ENCODE measurements at regions not wholly inside any gene's neighbourhood (a gene's known extent, or its start where the extent isn't known, plus 50 kb on each side); places are given as distances from the start of the nearest gene placed in this dataset.

- Mint-ChIP-seq H3K4me3 (no peak overlapping the region), H3K4me1 (ENCODE audit: low read depth) (no peaks in the 10 kb centered on the region), H3K27me3 (peaks cover 29% of the 10 kb centered on the region), H3K27ac (no peak overlapping the region), H3K9me3 (no peaks in the 10 kb centered on the region), H3K36me3 (ENCODE audit: low read depth) (no peaks in the 10 kb centered on the region)
- no peaks in the 10 kb centered on the region for H3K36me3 ChIP-seq (ENCODE audit: insufficient read depth, low read length)
- ChIA-PET POLR2A (no interaction called here), CTCF (no interaction called here)
- no peak overlapping the region for H3K4me3 ChIP-seq (ENCODE audit: low read length)
- ATAC-seq (ENCODE audit: poor library complexity) (no peak), DNase-seq (no peak)
- H3K4me1 ChIP-seq (ENCODE audit: insufficient read depth, low read length): no peaks in the 10 kb centered on the region
- H3K27me3 ChIP-seq (ENCODE audit: control insufficient read depth in 1 of 2, insufficient read depth in 2 of 2, low read length in 2 of 2): peaks cover 0 to 3% of the 10 kb centered on the region in 2 experiments
- TF ChIP-seq, protein P1, sequence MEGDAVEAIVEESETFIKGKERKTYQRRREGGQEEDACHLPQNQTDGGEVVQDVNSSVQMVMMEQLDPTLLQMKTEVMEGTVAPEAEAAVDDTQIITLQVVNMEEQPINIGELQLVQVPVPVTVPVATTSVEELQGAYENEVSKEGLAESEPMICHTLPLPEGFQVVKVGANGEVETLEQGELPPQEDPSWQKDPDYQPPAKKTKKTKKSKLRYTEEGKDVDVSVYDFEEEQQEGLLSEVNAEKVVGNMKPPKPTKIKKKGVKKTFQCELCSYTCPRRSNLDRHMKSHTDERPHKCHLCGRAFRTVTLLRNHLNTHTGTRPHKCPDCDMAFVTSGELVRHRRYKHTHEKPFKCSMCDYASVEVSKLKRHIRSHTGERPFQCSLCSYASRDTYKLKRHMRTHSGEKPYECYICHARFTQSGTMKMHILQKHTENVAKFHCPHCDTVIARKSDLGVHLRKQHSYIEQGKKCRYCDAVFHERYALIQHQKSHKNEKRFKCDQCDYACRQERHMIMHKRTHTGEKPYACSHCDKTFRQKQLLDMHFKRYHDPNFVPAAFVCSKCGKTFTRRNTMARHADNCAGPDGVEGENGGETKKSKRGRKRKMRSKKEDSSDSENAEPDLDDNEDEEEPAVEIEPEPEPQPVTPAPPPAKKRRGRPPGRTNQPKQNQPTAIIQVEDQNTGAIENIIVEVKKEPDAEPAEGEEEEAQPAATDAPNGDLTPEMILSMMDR (IDR thresholded peaks at IDR 0.05): no peak
- intact Hi-C loops (cut with DNase I, micrococcal nuclease): no loop called here
- peaks cover 0 to 10% of the 10 kb centered on the region in 2 experiments for H3K9me3 ChIP-seq (ENCODE audit: control insufficient read depth in 1 of 2, insufficient read depth in 1 of 2, low read length in 2 of 2)
- no peak overlapping the region for H3K27ac ChIP-seq (ENCODE audit: low read depth in 1 of 2, low read length in 2 of 2)
Measured at GRCh38 chr16:54402270-54402669, 115.7 kb upstream of the IRX3 start.

- ChIA-PET POLR2A (no interaction called here), CTCF (interaction anchor here (1.1 kb wide), 1 partner anchor 11 kb away, joined by 3 read pairs; no protein-coding TSS in a partner anchor)
- Histone ChIP-seq H3K9me3 (ENCODE audit: control insufficient read depth in 1 of 2, insufficient read depth in 1 of 2, low read length in 2 of 2) (peaks cover 0 to 9% of the 10 kb centered on the region in 2 experiments), H3K4me3 (ENCODE audit: low read length) (no peak overlapping the region), H3K27ac (ENCODE audit: low read depth in 1 of 2, low read length in 2 of 2) (no peak overlapping the region), H3K36me3 (ENCODE audit: insufficient read depth, low read length) (no peaks in the 10 kb centered on the region), H3K4me1 (ENCODE audit: insufficient read depth, low read length) (no peaks in the 10 kb centered on the region), H3K27me3 (ENCODE audit: control insufficient read depth in 1 of 2, insufficient read depth in 2 of 2, low read length in 2 of 2) (peaks cover 0 to 3% of the 10 kb centered on the region in 2 experiments)
- intact Hi-C loops (cut with DNase I, micrococcal nuclease): no loop called here
- DNase-seq (no peak), ATAC-seq (ENCODE audit: poor library complexity) (no peak)
- Mint-ChIP-seq H3K27ac (no peak overlapping the region), H3K4me3 (no peak overlapping the region), H3K27me3 (peaks cover 40% of the 10 kb centered on the region), H3K36me3 (ENCODE audit: low read depth) (no peaks in the 10 kb centered on the region), H3K4me1 (ENCODE audit: low read depth) (no peaks in the 10 kb centered on the region), H3K9me3 (peaks cover 6% of the 10 kb centered on the region)
- TF ChIP-seq, protein P1 (IDR thresholded peaks at IDR 0.05): no peak
Measured at GRCh38 chr16:54400261-54400660, 113.7 kb upstream of the IRX3 start.

DNA sequence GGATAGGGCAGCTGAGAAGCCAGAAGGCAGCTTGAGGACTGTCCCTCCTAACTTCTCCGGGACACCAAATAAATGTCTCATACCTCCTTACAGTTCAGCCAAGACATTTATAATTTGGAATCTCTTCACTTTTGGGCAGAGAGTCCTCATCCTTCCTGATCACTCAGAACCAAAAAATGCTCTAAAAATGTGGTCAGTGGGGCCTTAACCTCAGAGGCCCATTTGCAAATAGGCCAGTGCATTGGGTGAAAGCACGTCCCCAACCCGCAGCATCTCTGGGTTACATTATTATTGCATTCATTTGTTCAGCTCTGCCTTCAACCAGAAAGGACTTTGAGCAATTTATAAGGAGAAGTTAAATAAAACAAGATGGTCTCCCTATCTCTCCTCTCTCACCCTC lies 112.4 kb upstream of the IRX3 start:
- H3K36me3 ChIP-seq (ENCODE audit: insufficient read depth, low read length): no peaks in the 10 kb centered on the region
- intact Hi-C loops (cut with DNase I, micrococcal nuclease): no loop called here
- no peak overlapping the region for H3K4me3 Mint-ChIP-seq
- TF ChIP-seq, protein P1 (IDR thresholded peaks at IDR 0.05): no peak
- ATAC-seq (ENCODE audit: poor library complexity): no peak
- peaks cover 44% of the 10 kb centered on the region for H3K27me3 Mint-ChIP-seq
- H3K4me1 ChIP-seq (ENCODE audit: insufficient read depth, low read length): no peaks in the 10 kb centered on the region
- no peaks in the 10 kb centered on the region for H3K36me3 Mint-ChIP-seq (ENCODE audit: low read depth)
- H3K9me3 Mint-ChIP-seq: peaks cover 6% of the 10 kb centered on the region
- peaks cover 0 to 9% of the 10 kb centered on the region in 2 experiments for H3K9me3 ChIP-seq (ENCODE audit: control insufficient read depth in 1 of 2, insufficient read depth in 1 of 2, low read length in 2 of 2)
- H3K4me1 Mint-ChIP-seq (ENCODE audit: low read depth): no peaks in the 10 kb centered on the region
- no peak overlapping the region for H3K27ac Mint-ChIP-seq
- H3K4me3 ChIP-seq (ENCODE audit: low read length): no peak overlapping the region
- peaks cover 0 to 3% of the 10 kb centered on the region in 2 experiments for H3K27me3 ChIP-seq (ENCODE audit: control insufficient read depth in 1 of 2, insufficient read depth in 2 of 2, low read length in 2 of 2)
- DNase-seq: no peak
- ChIA-PET POLR2A (no interaction called here), CTCF (interaction anchor here (1.1 kb wide), 1 partner anchor 10 kb away, joined by 3 read pairs; no protein-coding TSS in a partner anchor)
- no peak overlapping the region for H3K27ac ChIP-seq (ENCODE audit: low read depth in 1 of 2, low read length in 2 of 2)

Data from CD4-positive, alpha-beta T cell (primary cell).